Activated naive CD8-positive, alpha-beta T cell treated with anti-CD3 and anti-CD28 coated beads, Interleukin-2, amount 10 ng/mL, durations not matched to agents 7 days and 5 days (primary cell): ENCODE measurements at regions not wholly inside any gene's neighbourhood (a gene's known extent, or its start where the extent isn't known, plus 50 kb on each side); places are given as distances from the start of the nearest gene placed in this dataset. TPM values are rescaled to one million over a fixed set of nuclear protein-coding genes. Genes with fewer than 3 reads are reported as not detected.
"Not testable (repeated sequence)": the region's sequence is repeated elsewhere in the genome, so short reads cannot be mapped to it uniquely, and the experiment has no call there.

ENCODE experiments used
- ATAC-seq: fragments of 150-1000 bp; cut with Tn5 transposase; one replicate; pipeline ENCODE4 v1.10.0; 2021; ENCODE audit warnings: low read depth, moderate library complexity
- POLR2A ChIA-PET: fragments of 350-600 bp; sonication (Branson Sonifier 250); formaldehyde crosslinking; loops from one replicate; lab custom pipeline; 2021; ENCODE audit warnings: antibody characterized with exemption; lab: Charles Lee
- DNase-seq: peaks from one replicate; pipeline ENCODE4 v3.0.0; 2021
- H3K27ac Mint-ChIP-seq: one replicate; pipeline ENCODE4 v1.8.0; 2022; ENCODE audit warnings: mild to moderate bottlenecking, mixed read lengths
- H3K27me3 Mint-ChIP-seq: one replicate; pipeline ENCODE4 v1.8.0; 2022; ENCODE audit warnings: mild to moderate bottlenecking, moderate library complexity, mixed read lengths
- H3K36me3 Mint-ChIP-seq: one replicate; pipeline ENCODE4 v1.8.0; 2021; ENCODE audit warnings: mild to moderate bottlenecking, mixed read lengths
- H3K4me1 Mint-ChIP-seq: one replicate; pipeline ENCODE4 v1.8.0; 2021; ENCODE audit warnings: mixed read lengths
- H3K4me3 Mint-ChIP-seq: one replicate; pipeline ENCODE4 v1.8.0; 2022; ENCODE audit warnings: mild to moderate bottlenecking, moderate library complexity, mixed read lengths
- H3K9me3 Mint-ChIP-seq: one replicate; pipeline ENCODE4 v1.8.0; 2021; ENCODE audit warnings: mixed read lengths
- microRNA-seq: library from miRNA; unstranded; fragments of <30 nt; microRNA quantifications from one replicate; pipeline ENCODE4 v1.2.0, GENCODE V29; 2022

DNA sequence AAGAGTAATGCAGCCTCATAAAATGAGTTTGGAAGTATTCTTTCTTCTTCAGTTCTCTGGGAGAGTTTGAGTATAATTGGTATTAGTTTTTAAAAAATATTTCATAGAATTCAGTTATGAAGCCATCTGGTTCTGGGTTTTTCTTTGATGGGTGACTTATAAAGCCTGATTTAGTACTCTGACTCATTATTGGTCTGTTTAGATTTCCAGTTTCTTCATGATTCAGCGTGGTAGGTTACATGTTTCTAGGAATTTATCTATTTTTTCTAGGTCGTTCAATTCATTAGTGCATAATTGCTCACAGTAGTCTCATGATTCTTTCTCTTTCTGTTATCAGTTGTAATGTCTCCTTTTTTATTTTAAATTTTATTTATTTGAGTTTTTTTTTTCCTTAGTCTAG lies 111.2 kb downstream of the CEP44 start:
- ATAC-seq = no peak

DNA sequence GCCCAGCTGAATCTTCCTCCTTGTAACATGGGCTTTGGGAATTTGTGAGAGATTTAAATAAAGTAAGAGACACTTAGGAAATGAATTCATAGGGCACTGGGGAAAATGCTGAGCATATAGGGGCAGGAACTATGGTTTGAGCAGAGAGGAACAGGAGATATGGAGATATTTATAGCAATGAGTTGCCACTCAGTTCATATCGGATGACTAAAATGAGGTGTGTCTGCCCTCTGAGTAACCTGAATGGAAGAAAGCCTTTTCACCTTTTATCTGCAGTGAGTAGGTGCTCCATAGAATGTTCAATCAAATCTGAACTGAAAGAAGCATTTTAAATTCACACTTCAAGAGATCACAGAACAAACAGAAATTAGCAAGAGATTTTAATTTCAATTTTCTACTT lies 105.7 kb downstream of the CEP44 start:
- POLR2A ChIA-PET = no interaction called here
- H3K36me3 Mint-ChIP-seq = no peaks in the 10 kb centered on the region
- ATAC-seq = no peak
- H3K9me3 Mint-ChIP-seq = no peaks in the 10 kb centered on the region
- H3K27ac Mint-ChIP-seq = no peak overlapping the region
- no peak for DNase-seq
- H3K4me3 Mint-ChIP-seq = no peak overlapping the region
- H3K27me3 Mint-ChIP-seq = no peaks in the 10 kb centered on the region
- no peaks in the 10 kb centered on the region for H3K4me1 Mint-ChIP-seq

More for the DNA sequence above, 111.2 kb downstream of the CEP44 start:
- H3K36me3 Mint-ChIP-seq = no peaks in the 10 kb centered on the region
- H3K27me3 Mint-ChIP-seq = no peaks in the 10 kb centered on the region
- H3K4me1 Mint-ChIP-seq = peaks cover 4% of the 10 kb centered on the region
- no peak overlapping the region for H3K4me3 Mint-ChIP-seq
- H3K9me3 Mint-ChIP-seq = no peaks in the 10 kb centered on the region
- POLR2A ChIA-PET = no interaction called here
- no peak for DNase-seq
- no peak overlapping the region for H3K27ac Mint-ChIP-seq

- H3K9me3 Mint-ChIP-seq = no peaks in the 10 kb centered on the region
- no peak overlapping the region for H3K4me3 Mint-ChIP-seq
- ATAC-seq (no peak), DNase-seq (no peak)
- H3K36me3 Mint-ChIP-seq = no peaks in the 10 kb centered on the region
- H3K27ac Mint-ChIP-seq = no peak overlapping the region
- no peaks in the 10 kb centered on the region for H3K4me1 Mint-ChIP-seq
- POLR2A ChIA-PET = no interaction called here
- no peaks in the 10 kb centered on the region for H3K27me3 Mint-ChIP-seq
Observed at GRCh38 chr4:174388461-174389145, 104.9 kb downstream of the CEP44 start.

- ATAC-seq (no peak), DNase-seq (no peak)
- H3K36me3 Mint-ChIP-seq = no peaks in the 10 kb centered on the region
- no peak overlapping the region for H3K27ac Mint-ChIP-seq
- POLR2A ChIA-PET = no interaction called here
- no peak overlapping the region for H3K4me3 Mint-ChIP-seq
- no peaks in the 10 kb centered on the region for H3K4me1 Mint-ChIP-seq
- no peaks in the 10 kb centered on the region for H3K9me3 Mint-ChIP-seq
- H3K27me3 Mint-ChIP-seq = no peaks in the 10 kb centered on the region
Observed at GRCh38 chr4:174387721-174388120, 104.0 kb downstream of the CEP44 start.

DNA sequence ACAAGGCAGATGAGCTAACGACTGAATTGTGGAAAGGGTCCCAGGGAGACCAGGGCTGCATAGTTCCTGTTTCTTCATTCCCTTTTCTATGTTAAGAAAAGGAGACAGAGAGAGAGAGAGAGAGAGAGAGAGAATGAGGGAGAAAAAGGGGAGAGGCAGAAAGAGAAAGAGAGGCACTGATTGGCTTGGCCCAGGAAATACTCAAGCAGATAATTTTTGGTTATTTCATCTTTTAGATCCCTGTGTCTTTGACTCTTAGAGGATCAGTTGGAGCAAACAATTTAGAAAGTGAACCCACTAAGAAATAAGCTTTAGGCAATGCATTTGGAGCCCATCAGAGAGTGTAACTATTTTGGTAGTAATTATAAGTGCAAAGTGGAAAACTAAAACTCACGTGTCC lies 103.4 kb downstream of the CEP44 start:
- ATAC-seq = no peak
- POLR2A ChIA-PET = no interaction called here

DNA sequence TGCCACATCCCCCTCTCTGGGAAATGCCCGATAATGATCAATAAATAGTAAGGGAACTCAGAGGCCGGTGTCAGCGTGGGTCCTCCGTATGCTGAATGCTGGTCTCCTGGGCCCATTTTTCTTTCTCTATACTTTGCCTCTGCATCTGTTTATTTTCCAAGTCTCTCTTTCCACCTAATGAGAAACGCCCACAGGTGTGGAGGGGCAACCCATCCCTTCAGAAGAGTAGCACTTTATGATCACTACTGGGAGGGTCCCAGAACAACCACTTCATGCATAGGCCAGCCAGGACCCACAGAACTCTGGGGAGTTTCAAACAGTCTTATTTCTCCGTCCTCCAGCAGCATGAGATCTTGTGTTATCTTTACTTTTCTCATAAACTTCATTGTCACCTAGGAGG lies 100.1 kb downstream of the CEP44 start:
- Mint-ChIP-seq H3K4me1 (no peaks in the 10 kb centered on the region), H3K27me3 (peaks cover 2% of the 10 kb centered on the region), H3K9me3 (no peaks in the 10 kb centered on the region), H3K27ac (no peak overlapping the region), H3K36me3 (no peaks in the 10 kb centered on the region), H3K4me3 (no peak overlapping the region)
- DNase-seq (no peak), ATAC-seq (no peak)
- POLR2A ChIA-PET = no interaction called here

More for the DNA sequence above, 103.4 kb downstream of the CEP44 start:
- Mint-ChIP-seq H3K36me3 (no peaks in the 10 kb centered on the region), H3K4me3 (no peak overlapping the region), H3K27ac (no peak overlapping the region), H3K27me3 (no peaks in the 10 kb centered on the region), H3K9me3 (no peaks in the 10 kb centered on the region), H3K4me1 (no peaks in the 10 kb centered on the region)
- no peak for DNase-seq

DNA sequence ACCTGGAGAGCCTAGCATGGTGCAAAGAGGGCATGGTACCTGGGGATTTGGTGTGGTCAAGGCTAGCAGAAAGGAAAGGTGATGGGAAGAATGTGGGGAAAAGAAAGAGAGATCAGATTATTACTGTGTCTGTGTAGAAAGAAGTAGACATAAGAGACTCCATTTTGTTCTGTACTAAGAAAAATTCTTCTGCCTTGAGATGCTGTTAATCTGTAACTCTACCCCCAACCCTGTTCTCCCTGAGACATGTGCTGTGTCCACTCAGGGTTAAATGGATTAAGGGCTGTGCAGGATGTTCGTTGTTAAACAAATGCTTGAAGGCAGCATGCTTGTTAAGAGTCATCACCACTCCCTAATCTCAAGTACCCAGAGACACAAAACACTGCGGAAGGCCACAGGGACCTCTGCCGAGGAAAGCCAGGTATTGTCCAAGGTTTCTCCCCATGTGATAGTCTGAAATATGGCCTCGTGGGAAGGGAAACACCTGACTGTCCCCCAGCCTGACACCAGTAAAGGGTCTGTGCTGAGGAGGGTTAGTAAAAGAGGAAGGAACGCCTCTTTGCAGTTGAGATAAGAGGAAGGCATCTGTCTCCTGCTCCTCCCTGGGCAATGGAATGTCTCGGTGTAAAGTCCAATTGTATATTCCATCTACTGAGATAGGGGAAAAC lies 99.4 kb downstream of the CEP44 start:
- ATAC-seq, POLR2A ChIA-PET, H3K9me3 Mint-ChIP-seq, H3K4me1 Mint-ChIP-seq, H3K4me3 Mint-ChIP-seq, DNase-seq, H3K27me3 Mint-ChIP-seq, H3K36me3 Mint-ChIP-seq, H3K27ac Mint-ChIP-seq: not testable (repeated sequence)

Small RNAs in the stretch of these regions (microRNA-seq; reads per million reads assigned to microRNA genes)
- gene MIR4276 = not detected
